HG02798 (cell line): ENCODE measurements at regions not wholly inside any gene's neighbourhood (a gene's known extent, or its start where the extent isn't known, plus 50 kb on each side); places are given as distances from the start of the nearest gene placed in this dataset.
A peak's percentile ranks its signal among the peaks of the same experiment; 100 is the strongest.

Experiments used
- ATAC-seq: cut with Tn5 transposase; IDR thresholded peaks from one replicate; pipeline ENCODE4 v1.9.1; 2021; ENCODE audit warnings: mild to moderate bottlenecking; ENCODE audit not compliant: unreplicated experiment, poor library complexity

DNA sequence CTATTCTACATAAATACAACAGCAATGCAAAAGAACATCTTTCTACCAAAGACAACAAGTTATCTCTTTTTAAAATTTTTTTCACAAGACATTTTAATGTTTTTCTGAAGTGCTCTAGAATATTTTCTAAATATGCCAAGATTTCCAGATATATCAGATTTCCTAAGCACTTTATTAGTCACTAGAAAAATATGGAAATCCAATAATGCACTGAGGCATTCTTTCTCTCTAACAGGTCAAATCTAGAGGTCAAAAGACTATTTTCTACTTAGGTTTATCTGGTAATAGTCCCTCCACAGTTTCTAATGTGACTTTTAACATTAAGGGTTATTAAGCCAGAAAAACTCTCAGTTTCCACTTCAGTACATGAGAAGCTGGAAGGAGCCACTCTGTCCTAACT, 1041.2 kb upstream of the INTU start:
- no peak for ATAC-seq

DNA sequence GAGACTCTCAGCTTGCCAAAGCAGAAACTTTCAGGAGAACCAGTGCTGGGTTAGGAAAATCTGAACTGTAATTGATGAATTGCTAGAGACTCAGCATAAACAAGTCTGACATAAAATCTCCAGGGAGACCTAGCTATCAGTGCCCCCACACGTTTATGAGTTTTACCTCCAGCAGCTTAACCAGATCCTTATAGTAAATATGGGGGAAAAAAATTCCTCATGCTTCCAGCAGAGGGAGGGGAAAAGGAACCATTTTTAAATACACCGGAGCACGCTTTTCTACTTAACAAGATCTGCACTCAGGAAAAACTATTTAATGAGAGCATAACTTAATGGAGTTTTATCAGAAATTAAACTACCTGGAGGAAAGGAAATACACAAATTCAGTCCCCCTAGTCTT, 1040.7 kb upstream of the INTU start:
- ATAC-seq: no peak

DNA sequence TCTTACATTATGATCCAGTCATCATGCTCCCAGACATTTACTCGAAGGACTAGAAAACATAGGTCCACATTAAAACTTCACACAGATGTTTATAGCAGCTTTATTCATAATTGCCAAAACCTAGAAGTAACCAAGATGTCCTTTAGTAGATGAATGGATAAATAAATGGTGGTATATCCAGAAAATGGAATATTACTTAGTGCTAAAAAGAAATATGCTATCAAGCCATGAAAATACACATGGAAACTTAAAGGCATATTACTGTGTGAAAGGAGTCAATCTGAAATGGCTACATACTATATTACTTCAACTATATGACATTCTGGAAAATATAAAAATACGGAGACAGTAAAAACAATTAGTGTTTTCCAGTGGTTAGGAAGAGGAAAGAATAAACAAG, 1039.1 kb upstream of the INTU start:
- ATAC-seq: no peak

DNA sequence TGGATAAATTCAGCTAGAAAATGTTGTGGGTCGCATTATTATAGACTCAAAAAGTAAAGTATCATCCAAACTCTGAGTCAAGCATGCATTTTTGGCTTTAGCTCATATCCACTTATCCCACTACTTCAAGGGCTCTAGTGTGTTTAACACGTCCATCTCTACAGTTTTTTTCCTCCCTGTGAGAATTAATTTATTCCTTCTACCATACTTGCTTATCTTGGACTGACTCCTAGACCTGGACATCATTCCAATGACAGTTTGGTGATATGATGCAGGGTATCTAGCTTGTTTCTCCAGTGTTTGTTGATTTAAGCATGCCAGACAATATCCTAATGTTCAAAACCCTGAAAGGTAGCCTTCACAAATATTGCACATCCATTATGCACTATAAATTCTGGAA, 1037.1 kb upstream of the INTU start:
- ATAC-seq: no peak

DNA sequence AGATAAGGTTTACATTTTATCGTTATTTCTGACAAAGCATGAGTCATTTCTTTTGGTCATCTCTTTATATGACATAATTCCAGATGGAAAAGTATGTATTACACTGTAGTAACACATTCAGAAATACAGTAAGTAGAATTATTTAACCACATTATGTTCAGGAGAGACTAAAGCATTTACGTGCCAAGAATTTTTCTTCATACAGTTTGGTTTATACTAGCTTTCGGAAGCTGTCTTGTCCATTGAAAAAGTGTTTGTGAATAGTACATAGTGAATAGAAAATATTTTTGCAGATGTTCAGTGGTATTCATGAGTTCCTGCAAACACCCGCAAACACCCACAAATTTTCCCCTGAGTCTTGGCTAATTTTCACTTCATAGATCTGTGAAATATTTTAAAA, 1033.0 kb upstream of the INTU start:
- no peak for ATAC-seq

DNA sequence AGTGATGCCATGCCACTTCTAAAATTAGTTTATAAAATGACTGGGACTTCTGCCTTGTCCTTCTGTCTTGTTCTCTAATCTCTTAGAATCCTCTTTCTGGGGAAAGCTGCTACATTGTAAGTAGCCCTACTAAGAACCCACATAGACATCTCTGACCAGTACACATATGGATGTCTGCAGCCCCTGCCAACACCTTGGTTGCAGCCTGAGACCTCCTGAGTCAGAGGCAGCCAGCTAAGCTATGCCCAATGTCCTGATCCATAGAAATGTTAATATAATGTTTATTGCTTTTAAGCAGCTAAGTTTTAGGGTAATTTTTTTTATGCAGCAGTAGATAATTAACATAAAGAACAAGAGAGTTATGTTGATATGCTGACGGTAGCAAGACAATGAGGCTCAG, 1029.5 kb upstream of the INTU start:
- no peak for ATAC-seq

DNA sequence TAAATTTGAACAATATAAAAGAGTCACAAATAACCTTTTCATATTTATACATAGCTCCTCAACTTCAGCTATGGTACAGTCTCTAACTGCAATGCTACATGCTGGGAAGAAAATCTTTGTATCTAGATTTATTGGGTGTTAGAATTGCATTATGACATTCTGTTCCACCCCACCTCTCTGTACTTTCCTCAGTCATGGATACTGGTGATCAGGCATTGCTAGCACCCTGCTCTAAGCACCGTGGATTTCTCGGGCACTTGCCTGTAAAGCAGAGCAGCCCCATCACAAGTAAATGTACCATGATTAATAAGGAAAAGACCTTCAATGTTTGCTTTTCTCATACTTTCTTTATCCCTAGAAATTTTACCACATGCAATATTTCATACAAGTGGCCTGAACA, 1028.9 kb upstream of the INTU start:
- ATAC-seq: no peak

DNA sequence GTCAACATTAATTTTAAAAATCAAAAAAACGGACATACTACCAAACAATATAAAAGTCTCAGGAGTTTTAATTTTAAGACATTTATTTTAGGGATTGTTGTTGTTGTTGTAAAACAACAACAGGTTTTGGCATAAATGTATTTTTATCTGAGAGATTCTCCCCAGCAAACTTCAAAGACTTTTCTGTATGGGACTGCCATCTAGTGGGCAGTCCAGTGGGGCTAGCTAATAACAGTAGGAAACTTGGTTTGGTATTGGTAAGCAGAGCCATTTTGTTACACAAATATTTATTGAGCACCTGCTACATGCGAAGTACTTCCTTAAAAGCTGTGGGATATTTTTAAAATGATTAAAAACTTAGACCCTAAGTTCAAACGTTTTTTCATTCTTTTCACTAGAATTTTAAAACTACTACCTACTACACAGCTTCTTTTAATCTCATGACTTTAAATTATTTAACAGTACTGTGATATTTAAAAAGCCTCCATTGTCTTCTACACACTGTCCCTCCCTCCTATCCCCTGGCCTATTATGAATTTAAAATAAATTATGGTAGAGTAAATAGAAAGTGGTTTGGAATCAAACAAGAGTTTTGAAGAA, 1028.4 kb upstream of the INTU start:
- peak; percentile 66 for ATAC-seq

DNA sequence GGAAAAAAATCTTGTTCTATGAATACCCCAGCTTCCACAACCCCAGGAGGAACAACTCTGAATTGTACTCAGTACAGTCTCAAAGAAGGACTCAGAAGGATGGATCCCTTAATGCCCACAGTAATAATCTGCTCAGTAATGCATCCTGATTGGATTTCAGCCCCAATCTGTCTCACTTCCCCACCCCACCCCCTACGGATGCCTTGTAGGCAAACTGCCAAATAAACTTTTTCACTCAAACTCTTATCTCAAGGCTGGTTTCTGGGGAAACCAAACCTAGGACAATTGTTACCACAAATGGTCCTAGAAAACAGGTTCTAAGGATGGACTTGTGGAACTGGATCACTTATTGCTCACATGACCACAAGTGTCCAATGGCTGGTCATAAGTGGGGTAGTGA, 1021.8 kb upstream of the INTU start:
- no peak for ATAC-seq

DNA sequence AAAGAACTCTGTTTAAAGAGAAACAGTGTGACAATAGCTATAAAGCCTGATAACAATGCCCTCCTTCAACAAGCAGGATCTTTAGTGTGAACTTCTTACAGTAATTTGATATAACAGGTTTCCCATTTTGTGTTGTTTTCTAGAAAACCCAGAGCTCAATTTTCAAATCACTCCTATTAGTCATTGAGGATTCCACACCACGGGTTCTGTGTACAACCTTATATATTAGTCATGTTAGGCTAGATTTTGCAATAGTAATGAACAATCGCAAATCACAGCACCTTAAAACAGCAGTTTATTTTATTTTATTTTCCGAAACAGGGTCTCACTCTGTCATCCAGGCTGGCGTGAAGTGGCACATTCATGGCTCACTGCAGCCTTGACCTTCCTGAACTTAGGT, 1020.9 kb upstream of the INTU start:
- ATAC-seq: no peak

DNA sequence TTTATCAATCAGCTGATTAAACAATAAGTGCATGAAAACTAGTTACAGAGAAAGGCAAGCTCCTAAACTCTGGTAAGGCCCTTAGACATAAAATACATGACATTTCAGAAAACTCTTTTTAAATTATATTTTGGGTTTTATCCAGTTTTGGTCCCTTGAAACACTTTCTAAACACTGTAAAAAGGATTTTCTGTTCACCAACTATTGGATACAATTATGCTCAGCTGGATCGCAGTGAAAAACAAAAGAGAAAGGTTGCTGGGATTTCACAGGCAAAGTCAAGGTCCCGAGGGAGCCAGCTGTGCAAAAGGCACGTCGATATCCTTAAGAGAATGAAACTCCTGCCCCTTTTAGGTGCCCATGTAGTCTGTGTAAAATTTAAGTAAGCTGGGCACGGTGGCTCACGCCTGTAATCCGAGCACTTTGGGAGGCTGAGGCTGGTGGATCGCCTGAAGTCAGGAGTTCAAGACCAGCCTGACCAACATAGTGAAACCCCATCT, 1018.4 kb upstream of the INTU start:
- no peak for ATAC-seq

DNA sequence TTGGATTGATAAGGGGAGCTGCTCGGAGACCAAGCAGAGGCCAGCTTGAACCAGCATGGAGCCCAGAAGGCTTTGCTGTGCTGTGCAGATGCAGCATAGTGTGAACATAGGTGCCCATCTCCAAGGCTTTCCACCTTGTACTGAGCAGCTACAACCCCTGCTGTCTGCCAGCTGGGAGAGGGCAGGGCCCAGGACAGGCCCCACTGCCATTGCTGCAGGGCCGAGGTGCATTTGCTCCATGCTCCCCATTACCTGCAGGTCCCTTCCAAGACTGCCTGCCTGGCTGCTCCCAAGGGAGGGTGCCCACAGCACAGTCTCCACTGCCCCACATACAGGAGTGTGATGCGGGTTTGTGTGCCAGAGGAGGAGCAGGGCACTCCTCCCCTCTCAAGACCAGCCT, 1016.0 kb upstream of the INTU start:
- no peak for ATAC-seq

DNA sequence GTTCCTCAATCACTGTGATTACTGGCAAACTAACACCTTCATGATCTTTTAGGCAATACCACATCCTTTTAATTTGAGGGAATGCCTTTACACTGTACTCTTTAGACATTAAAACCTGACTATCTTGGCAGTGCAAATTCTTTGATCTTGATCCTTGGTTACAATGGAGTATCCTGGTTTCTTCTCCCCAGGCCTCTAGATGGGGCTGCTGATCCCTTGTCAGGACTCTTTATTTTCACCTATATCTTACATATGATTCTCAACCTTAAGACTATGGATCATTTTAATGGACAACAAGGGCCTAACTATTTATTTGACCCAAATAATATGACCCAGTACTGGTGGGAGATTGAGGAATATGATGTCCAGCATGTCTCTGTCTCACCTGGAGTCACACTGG, 1005.5 kb upstream of the INTU start:
- ATAC-seq: no peak

DNA sequence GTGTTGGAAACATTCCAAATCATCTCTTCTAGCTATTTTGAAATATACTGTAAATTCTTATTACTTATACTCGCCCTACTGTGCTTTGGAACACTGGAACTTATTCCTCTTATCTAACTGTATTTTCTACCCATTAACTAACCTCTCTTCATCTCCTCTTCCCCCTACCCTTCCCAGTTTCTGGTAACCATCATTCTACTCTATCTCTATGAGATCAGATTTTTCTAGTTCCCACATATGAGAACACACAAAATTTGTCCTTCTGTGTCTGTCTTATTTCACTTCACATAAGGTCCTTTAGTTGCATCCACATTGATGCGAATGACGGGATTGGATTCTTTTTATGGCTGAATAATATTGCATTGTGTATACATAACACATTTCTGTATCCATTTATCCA, 1003.8 kb upstream of the INTU start:
- no peak for ATAC-seq

DNA sequence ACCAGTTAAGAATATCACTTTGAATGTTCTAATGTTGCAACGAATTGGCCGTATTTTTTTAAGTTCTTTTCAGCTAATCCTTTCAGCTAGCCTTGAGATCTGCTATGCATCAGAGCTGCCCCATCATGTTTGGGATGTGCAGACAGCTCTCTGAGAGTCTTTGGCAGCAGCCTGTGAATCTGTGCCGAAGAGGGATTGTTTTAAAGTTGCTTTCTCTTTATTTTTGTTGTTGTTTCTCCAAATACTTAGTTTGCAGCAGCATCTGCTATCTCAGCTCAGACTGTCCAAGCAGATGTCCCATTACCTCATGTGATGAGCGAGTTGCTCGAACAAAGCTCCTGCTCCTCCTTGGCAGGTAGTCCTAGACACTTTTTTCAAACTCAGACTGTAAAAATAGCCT, 1002.5 kb upstream of the INTU start:
- no peak for ATAC-seq

DNA sequence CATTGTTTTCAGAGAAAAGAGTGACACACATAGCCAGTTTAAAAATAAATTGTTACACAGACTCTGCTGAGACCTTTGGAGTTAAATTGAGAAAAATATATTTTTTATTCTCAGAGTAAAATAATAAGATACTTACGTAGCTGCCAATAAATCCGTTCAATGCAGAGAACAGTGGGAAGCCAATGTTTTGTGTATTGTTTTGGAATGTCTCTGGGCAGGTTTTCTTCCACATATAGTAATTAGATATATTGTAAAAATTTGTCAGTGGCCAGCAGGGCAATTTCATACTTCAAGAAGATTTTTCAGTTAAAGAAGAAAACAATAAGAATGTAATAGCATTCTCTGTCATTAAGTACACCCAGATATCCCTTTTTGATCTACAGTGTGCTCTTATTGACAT, 999.5 kb upstream of the INTU start:
- no peak for ATAC-seq

DNA sequence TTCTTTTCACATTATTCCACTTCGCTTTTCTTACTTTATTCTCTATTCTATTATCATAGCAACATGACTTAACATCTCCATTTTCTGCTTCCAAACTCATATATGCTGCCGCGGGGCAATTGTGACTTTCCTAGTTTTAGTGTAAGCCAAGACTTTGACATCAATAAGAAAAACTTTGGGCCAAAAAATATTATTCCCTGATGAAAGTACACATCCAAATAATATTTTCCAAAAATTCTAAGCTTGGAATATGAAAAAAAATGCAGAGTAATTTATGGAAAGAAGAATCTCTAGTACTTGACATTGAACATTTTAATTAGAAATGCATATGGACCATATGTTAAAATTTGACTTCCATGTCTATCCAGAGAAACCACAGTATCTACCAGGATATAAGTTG, 995.1 kb upstream of the INTU start:
- no peak for ATAC-seq

DNA sequence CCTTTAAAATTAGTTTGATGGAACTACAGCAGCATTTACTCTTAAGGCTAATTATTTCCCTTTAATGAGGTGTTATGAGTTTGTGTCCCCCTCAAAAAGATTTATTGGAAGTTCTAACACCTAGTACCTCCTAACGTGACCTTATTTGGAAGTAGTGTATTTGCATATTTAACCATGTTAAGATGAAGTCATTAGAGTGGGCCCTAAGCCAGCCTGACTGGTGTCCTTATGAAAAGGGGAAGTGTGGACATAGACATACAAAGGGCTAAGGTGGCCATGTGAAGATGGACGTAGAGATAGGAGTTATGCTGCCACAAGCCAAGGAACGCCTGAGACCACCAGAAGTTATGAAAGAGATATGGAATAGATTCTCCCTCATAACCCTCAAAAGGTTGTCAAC, 985.4 kb upstream of the INTU start:
- ATAC-seq: no peak

DNA sequence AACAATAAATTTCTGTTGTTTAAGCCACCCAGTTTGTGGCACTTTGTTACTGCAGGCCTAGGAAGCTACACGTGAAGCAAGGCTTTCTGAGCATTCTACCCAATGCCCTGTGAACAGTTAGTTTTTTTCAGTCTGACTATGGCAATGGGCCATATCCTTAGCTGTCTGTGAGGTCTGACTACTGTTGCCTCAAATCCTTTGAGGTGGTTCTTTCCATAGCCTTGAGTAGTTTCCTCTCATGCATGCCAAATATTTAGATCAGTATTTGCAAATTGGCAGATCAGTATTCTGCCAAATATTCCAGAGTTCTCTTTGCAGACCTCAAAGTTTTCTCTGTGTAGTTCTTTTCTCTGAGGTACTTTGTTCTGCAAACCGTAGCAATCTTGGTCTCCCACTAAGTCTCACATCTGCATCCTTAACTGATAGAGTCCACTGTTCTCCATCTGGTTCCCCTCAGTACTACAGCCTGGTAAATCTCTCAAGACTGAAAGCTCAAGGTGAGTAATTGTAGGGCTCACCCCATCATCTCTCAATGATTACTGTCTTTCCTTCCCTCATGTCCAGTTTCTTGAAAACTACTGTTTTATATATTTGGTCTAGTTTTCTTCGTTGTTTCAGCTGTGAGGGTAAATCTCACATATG, 984.9 kb upstream of the INTU start:
- ATAC-seq: no peak

DNA sequence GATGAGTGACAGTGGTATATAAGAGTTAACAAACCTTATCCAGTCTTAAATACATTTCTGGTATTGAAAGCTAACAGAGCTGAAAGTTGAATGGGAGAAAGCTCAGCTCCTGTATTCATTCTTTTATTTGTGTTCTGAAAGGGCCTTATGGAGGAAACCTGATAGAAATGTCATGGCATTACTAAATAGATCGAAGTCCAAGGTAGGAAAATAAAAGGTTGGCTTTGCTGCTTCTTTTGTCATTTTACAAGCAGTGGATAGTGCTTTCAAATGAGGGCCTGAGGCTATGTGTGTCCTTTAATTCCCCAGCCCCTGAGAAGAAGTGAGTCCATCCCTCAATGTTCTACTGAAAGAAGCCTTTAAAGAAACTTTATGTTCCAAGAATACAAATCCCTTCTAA, 974.3 kb upstream of the INTU start:
- ATAC-seq: no peak

DNA sequence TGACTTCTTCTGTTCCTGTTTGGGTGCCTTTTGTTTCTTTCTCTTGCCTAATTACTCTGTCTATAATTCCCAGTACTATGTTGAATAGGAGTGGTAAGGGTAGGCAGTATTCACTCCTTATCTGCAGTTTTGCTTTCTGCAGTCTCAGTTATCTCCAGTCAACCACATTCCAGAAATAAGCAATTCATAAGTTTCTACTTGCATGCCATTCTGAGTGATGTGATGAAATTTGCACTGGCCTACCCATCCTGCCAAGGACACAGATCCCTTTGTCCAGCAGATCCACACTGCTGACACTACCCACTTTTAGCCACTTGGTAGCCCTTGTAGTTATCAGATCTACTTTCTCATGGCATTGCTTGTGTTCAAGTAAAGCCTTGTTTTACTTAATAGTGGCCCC, 971.6 kb upstream of the INTU start:
- no peak for ATAC-seq

DNA sequence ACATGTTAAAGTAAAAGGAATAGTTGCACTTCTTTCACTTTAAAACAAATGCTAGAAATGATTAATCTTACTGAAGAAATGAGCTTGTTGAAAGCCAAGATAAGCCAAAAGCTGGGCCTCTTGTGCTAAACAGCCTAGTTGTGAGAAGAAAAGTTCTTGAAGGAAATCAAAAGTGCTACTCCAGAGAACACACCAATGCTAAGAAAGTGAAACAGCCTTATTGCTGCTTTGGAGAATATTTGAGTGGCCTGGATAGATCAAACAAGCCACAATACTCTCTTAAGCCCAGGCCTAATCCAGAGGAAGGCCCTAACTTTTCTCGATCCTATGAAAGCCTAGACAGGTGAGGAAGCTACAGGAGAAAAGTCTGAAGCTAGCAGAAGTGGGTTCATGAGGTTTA, 967.9 kb upstream of the INTU start:
- no peak for ATAC-seq
